SK-N-SH (cell line): ENCODE measurements at regions not wholly inside any gene's neighbourhood (a gene's known extent, or its start where the extent isn't known, plus 50 kb on each side); places are given as distances from the start of the nearest gene placed in this dataset.

ENCODE experiments used
- CTCF ChIA-PET: fragments of 300-600, 350-600 bp; formaldehyde crosslinking; extraction: SDS; loops from one replicate; lab custom pipeline; 2021; lab: Yijun Ruan, JAX
- POLR2A ChIA-PET: fragments of 350-600 bp; sonication (Branson Sonifier 250); formaldehyde crosslinking; extraction: SDS; loops from one replicate; lab custom pipeline; 2020; ENCODE audit warnings: antibody characterized with exemption, inconsistent platforms; lab: Yijun Ruan, JAX
- DNase-seq: peaks from one replicate; pipeline ENCODE4 v3.0.0; 2012
- H2AFZ ChIP-seq: fragments of 200-600 bp; sonication (generic); 2 replicates; pipeline ENCODE4 v1.8.1; 2016; ENCODE audit warnings: antibody characterized with exemption, mild to moderate bottlenecking, low read depth
- H3F3A ChIP-seq: fragments of 200-600 bp; sonication (generic); replicated peaks from 2 replicates; pipeline ENCODE3; 2016; ENCODE audit warnings: antibody characterized with exemption, mild to moderate bottlenecking; ENCODE audit not compliant: insufficient read depth
- H3K27ac ChIP-seq, 2 experiments: fragments of 200-500 bp in 1 of 2; fragments of 200-600 bp in 1 of 2; sonication (Bioruptor generic) in 1 of 2; sonication (generic), shearing (Covaris generic) in 1 of 2; 2 replicates each; pipeline versions ENCODE4 v1.5.1 to v1.6.1; 2014 to 2016; ENCODE audit warnings: low read depth in 2 of 2, inconsistent platforms in 1 of 2, low read length in 1 of 2, mild to moderate bottlenecking in 1 of 2, mixed read lengths in 1 of 2
- H3K27me3 ChIP-seq: fragments of 200-600 bp; sonication (generic), shearing (Covaris generic); 2 replicates; pipeline ENCODE4 v1.6.1; 2016; ENCODE audit warnings: mixed run types; ENCODE audit not compliant: insufficient read depth
- H3K36me3 ChIP-seq, 2 experiments: fragments of 200-500 bp in 1 of 2; fragments of 200-600 bp in 1 of 2; sonication (Bioruptor generic) in 1 of 2; sonication (generic) in 1 of 2; replicated peaks in 1 of 2; 2 replicates each; pipeline versions ENCODE3 to v1.5.1; 2014 to 2016; ENCODE audit warnings: low read length in 1 of 2, mild to moderate bottlenecking in 1 of 2; ENCODE audit not compliant: insufficient read depth in 2 of 2, control insufficient read depth in 1 of 2
- H3K4me1 ChIP-seq, 2 experiments: fragments of 200-500 bp in 1 of 2; fragments of 200-600 bp in 1 of 2; sonication (Bioruptor generic) in 1 of 2; sonication (generic), shearing (Covaris generic) in 1 of 2; 2 replicates each; pipeline versions ENCODE4 v1.5.1 to v1.6.1; 2014 to 2016; ENCODE audit warnings: low read depth in 1 of 2, low read length in 1 of 2, mixed run types in 1 of 2; ENCODE audit not compliant: insufficient read depth in 2 of 2, control insufficient read depth in 1 of 2
- H3K4me2 ChIP-seq: fragments of 200-600 bp; sonication (generic), shearing (Covaris generic); 2 replicates; pipeline ENCODE4 v1.6.1; 2017; ENCODE audit warnings: mixed run types
- H3K4me3 ChIP-seq, 2 experiments: fragments of 200-500 bp in 1 of 2; fragments of 200-600 bp in 1 of 2; sonication (Bioruptor generic) in 1 of 2; sonication (generic), shearing (Covaris generic) in 1 of 2; 2 replicates each; pipeline versions ENCODE4 v1.5.1 to v1.8.1; 2014 to 2016; ENCODE audit warnings: low read depth in 2 of 2, inconsistent platforms in 1 of 2, low read length in 1 of 2, mild to moderate bottlenecking in 1 of 2, mixed read lengths in 1 of 2, moderate library complexity in 1 of 2
- H3K79me2 ChIP-seq: fragments of 200-600 bp; sonication (generic); 2 replicates; pipeline ENCODE4 v1.8.1; 2017; ENCODE audit warnings: mild to moderate bottlenecking; ENCODE audit not compliant: insufficient read depth
- H3K9ac ChIP-seq: fragments of 200-600 bp; sonication (generic); 2 replicates; pipeline ENCODE4 v1.6.1; 2017; ENCODE audit warnings: mixed run types
- H3K9me2 ChIP-seq: fragments of 200-600 bp; sonication (generic); 2 replicates; pipeline ENCODE4 v1.6.1; 2017; ENCODE audit warnings: mixed run types
- H3K9me3 ChIP-seq: fragments of 200-600 bp; sonication (generic); 2 replicates; pipeline ENCODE4 v1.6.1; 2017; ENCODE audit warnings: mixed run types, mild to moderate bottlenecking, moderate library complexity
- H4K20me1 ChIP-seq: fragments of 200-600 bp; sonication (generic); 2 replicates; pipeline ENCODE4 v1.6.1; 2017; ENCODE audit warnings: mild to moderate bottlenecking, mixed run types; ENCODE audit not compliant: insufficient read depth
- CHD2 ChIP-seq: fragments of 150-350 bp; IDR thresholded peaks from 2 replicates; pipeline ENCODE4 v1.6.1; 2018; ENCODE audit warnings: low read length; ENCODE audit not compliant: partially characterized antibody
- ELF1 ChIP-seq: IDR thresholded peaks from 2 replicates; pipeline ENCODE4 v1.4.0; 2012
- FOSL2 ChIP-seq: IDR thresholded peaks from 2 replicates; pipeline ENCODE4 v1.4.0; 2012; ENCODE audit warnings: low read depth, mild to moderate bottlenecking, moderate library complexity, borderline replicate concordance
- FOXM1 ChIP-seq: IDR thresholded peaks from 2 replicates; pipeline ENCODE4 v1.4.0; 2012; ENCODE audit warnings: low read depth, mild to moderate bottlenecking
- GABPA ChIP-seq: IDR thresholded peaks from 2 replicates; pipeline ENCODE4 v1.4.0; 2012; ENCODE audit warnings: low read depth, mild to moderate bottlenecking
- GATA2 ChIP-seq: sonication (generic); formaldehyde crosslinking; IDR thresholded peaks from 2 replicates; pipeline ENCODE4 v1.5.0; 2020; ENCODE audit warnings: mild to moderate bottlenecking, missing genetic modification reagents
- JUND ChIP-seq: IDR thresholded peaks from 2 replicates; pipeline ENCODE4 v1.4.0; 2012
- MXI1 ChIP-seq: IDR thresholded peaks from 2 replicates; pipeline ENCODE4 v1.6.1; 2012; ENCODE audit warnings: mild to moderate bottlenecking, low read depth, low read length, improper control_type of control experiment
- NRF1 ChIP-seq: IDR thresholded peaks from 2 replicates; pipeline ENCODE4 v1.6.1; 2012; ENCODE audit warnings: low read depth, mild to moderate bottlenecking, low read length
- POLR2AphosphoS5 ChIP-seq: IDR thresholded peaks from 2 replicates; pipeline ENCODE4 v1.6.1; 2012; ENCODE audit warnings: low read depth, low read length
- RCOR1 ChIP-seq: fragments of 150-350 bp; IDR thresholded peaks from 2 replicates; pipeline ENCODE4 v1.6.1; 2017; ENCODE audit warnings: antibody characterized with exemption, low read length
- RXRA ChIP-seq: IDR thresholded peaks from 2 replicates; pipeline ENCODE4 v1.4.0; 2012; ENCODE audit warnings: low read depth, mild to moderate bottlenecking, borderline replicate concordance
- SIN3A ChIP-seq: IDR thresholded peaks from 2 replicates; pipeline ENCODE4 v1.6.1; 2012; ENCODE audit warnings: low read depth, mild to moderate bottlenecking, low read length, moderate library complexity, borderline replicate concordance
- TCF12 ChIP-seq: IDR thresholded peaks from 2 replicates; pipeline ENCODE4 v1.4.0; 2012
- TEAD4 ChIP-seq: IDR thresholded peaks from 2 replicates; pipeline ENCODE4 v1.4.0; 2012; ENCODE audit warnings: mild to moderate bottlenecking, borderline replicate concordance; ENCODE audit not compliant: insufficient read depth
- WGBS: methylation state at CpG from one replicate; pipeline ENCODE4 v1.1.6; 2017; ENCODE audit warnings: low lambda C conversion rate; 5-methylcytosine and 5-hydroxymethylcytosine counted together
- TF ChIP-seq, protein P1 (sequence below): IDR thresholded peaks from 2 replicates; pipeline ENCODE4 v1.4.0; 2012; ENCODE audit warnings: low read depth
- TF ChIP-seq, protein P2 (sequence below): IDR thresholded peaks from 2 replicates; pipeline ENCODE4 v1.4.0; 2012; ENCODE audit warnings: low read depth, borderline replicate concordance
- TF ChIP-seq, protein P3 (sequence below): IDR thresholded peaks from 2 replicates; pipeline ENCODE4 v1.6.1; 2012; ENCODE audit warnings: mild to moderate bottlenecking, low read depth, low read length, moderate library complexity
- TF ChIP-seq, protein P4 (sequence below): IDR thresholded peaks from 2 replicates; pipeline ENCODE4; 2012
- TF ChIP-seq, protein P5 (sequence below): fragments of 150-350 bp; IDR thresholded peaks from 2 replicates; pipeline ENCODE4 v1.6.1; 2017; ENCODE audit warnings: antibody characterized with exemption, low read length, low read depth, borderline replicate concordance

DNA sequence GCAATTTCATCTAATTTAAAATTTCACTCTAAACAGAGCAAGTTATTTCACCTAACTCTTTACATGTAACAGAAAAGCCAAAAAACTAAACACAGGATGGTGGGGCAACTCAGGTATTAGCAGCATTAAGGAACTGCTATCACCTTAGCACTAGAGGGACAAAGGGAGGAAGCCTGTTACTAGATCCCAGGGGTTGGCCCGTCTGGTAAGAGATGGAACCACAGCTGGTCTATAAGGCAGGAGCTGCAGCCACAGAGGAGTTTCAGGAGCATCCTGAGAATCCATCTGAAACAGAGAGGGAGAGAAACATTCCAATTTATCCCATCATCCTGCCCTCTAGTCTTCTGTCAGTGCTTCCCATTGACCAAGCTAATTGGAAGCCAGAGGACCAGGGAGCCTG is 300.3 kb downstream of the MRPS30 start:
- no peak overlapping the region for H3K9ac ChIP-seq
- H3K79me2 ChIP-seq, result no peaks in the 10 kb centered on the region
- no peaks in the 10 kb centered on the region for H3F3A ChIP-seq
- no peak overlapping the region for H2AFZ ChIP-seq
- WGBS, result 0% methylated on average over 1 of the region's 1 CpG
- CTCF ChIA-PET, result no interaction called here
- H3K27me3 ChIP-seq, result no peaks in the 10 kb centered on the region
- no peak for DNase-seq
- POLR2A ChIA-PET, result no interaction called here
- H3K4me3 ChIP-seq, result no peak overlapping the region
- H4K20me1 ChIP-seq, result no peaks in the 10 kb centered on the region
- no peaks in the 10 kb centered on the region for H3K9me3 ChIP-seq
- no peaks in the 10 kb centered on the region for H3K36me3 ChIP-seq
- no peak overlapping the region for H3K27ac ChIP-seq
- no peak for TF ChIP-seq NRF1
- TF ChIP-seq ELF1, result no peak
- no peak for TF ChIP-seq CHD2
- TF ChIP-seq TEAD4, result no peak
- TF ChIP-seq RCOR1, result no peak
- TF ChIP-seq GATA2 (CRISPR knock-in tag), result no peak
- TF ChIP-seq, protein P1, sequence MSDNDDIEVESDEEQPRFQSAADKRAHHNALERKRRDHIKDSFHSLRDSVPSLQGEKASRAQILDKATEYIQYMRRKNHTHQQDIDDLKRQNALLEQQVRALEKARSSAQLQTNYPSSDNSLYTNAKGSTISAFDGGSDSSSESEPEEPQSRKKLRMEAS, result no peak
- no peak for TF ChIP-seq JUND
- TF ChIP-seq GABPA, result no peak
- no peak for TF ChIP-seq RXRA
- no peak for TF ChIP-seq SIN3A
- TF ChIP-seq, protein P2, sequence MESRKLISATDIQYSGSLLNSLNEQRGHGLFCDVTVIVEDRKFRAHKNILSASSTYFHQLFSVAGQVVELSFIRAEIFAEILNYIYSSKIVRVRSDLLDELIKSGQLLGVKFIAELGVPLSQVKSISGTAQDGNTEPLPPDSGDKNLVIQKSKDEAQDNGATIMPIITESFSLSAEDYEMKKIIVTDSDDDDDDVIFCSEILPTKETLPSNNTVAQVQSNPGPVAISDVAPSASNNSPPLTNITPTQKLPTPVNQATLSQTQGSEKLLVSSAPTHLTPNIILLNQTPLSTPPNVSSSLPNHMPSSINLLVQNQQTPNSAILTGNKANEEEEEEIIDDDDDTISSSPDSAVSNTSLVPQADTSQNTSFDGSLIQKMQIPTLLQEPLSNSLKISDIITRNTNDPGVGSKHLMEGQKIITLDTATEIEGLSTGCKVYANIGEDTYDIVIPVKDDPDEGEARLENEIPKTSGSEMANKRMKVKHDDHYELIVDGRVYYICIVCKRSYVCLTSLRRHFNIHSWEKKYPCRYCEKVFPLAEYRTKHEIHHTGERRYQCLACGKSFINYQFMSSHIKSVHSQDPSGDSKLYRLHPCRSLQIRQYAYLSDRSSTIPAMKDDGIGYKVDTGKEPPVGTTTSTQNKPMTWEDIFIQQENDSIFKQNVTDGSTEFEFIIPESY, result no peak
- TF ChIP-seq MXI1, result no peak
- no peak for TF ChIP-seq TCF12
- TF ChIP-seq, all 33 proteins: peak for 0
- Histone ChIP-seq H3K9me2 (no peaks in the 10 kb centered on the region), H3K4me1 (no peaks in the 10 kb centered on the region), H3K4me2 (no peak overlapping the region)

DNA sequence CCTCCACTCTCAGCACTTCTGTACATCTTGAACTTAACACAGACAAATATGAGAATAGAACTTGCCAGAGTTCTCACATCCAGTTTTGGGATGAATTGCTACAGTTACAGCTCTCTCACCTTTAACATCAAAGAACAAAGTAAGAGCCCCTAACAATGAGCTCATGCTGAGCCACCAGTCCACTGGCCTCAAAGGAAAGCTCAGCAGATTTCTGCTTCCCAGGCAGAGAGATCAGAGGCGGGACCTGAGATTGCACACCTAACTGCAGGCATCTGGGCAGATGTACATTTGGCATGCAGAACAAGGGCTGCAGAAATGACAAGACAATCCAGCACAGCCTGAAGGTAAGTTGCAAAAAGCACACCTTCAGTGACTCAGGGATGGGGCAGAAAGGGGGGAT is 300.9 kb downstream of the MRPS30 start:
- no peaks in the 10 kb centered on the region for H3K9me3 ChIP-seq
- no peaks in the 10 kb centered on the region for H3F3A ChIP-seq
- H3K9ac ChIP-seq, result no peak overlapping the region
- CTCF ChIA-PET, result no interaction called here
- H4K20me1 ChIP-seq, result no peaks in the 10 kb centered on the region
- no peak overlapping the region for H3K27ac ChIP-seq
- H3K27me3 ChIP-seq, result no peaks in the 10 kb centered on the region
- no peak overlapping the region for H3K4me3 ChIP-seq
- H2AFZ ChIP-seq, result no peak overlapping the region
- no peaks in the 10 kb centered on the region for H3K36me3 ChIP-seq
- no peak for DNase-seq
- POLR2A ChIA-PET, result no interaction called here
- H3K4me2 ChIP-seq, result no peak overlapping the region
- no peaks in the 10 kb centered on the region for H3K79me2 ChIP-seq
- no peaks in the 10 kb centered on the region for H3K4me1 ChIP-seq
- 0% methylated on average over 1 of the region's 1 CpG for WGBS
- no peaks in the 10 kb centered on the region for H3K9me2 ChIP-seq
- TF ChIP-seq, protein P3, sequence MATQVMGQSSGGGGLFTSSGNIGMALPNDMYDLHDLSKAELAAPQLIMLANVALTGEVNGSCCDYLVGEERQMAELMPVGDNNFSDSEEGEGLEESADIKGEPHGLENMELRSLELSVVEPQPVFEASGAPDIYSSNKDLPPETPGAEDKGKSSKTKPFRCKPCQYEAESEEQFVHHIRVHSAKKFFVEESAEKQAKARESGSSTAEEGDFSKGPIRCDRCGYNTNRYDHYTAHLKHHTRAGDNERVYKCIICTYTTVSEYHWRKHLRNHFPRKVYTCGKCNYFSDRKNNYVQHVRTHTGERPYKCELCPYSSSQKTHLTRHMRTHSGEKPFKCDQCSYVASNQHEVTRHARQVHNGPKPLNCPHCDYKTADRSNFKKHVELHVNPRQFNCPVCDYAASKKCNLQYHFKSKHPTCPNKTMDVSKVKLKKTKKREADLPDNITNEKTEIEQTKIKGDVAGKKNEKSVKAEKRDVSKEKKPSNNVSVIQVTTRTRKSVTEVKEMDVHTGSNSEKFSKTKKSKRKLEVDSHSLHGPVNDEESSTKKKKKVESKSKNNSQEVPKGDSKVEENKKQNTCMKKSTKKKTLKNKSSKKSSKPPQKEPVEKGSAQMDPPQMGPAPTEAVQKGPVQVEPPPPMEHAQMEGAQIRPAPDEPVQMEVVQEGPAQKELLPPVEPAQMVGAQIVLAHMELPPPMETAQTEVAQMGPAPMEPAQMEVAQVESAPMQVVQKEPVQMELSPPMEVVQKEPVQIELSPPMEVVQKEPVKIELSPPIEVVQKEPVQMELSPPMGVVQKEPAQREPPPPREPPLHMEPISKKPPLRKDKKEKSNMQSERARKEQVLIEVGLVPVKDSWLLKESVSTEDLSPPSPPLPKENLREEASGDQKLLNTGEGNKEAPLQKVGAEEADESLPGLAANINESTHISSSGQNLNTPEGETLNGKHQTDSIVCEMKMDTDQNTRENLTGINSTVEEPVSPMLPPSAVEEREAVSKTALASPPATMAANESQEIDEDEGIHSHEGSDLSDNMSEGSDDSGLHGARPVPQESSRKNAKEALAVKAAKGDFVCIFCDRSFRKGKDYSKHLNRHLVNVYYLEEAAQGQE, result no peak
- TF ChIP-seq GATA2 (CRISPR knock-in tag) (no peak), FOSL2 (no peak), FOXM1 (no peak), RCOR1 (no peak), JUND (no peak), NRF1 (no peak), POLR2AphosphoS5 (no peak), RXRA (no peak)
- TF ChIP-seq, protein P4, sequence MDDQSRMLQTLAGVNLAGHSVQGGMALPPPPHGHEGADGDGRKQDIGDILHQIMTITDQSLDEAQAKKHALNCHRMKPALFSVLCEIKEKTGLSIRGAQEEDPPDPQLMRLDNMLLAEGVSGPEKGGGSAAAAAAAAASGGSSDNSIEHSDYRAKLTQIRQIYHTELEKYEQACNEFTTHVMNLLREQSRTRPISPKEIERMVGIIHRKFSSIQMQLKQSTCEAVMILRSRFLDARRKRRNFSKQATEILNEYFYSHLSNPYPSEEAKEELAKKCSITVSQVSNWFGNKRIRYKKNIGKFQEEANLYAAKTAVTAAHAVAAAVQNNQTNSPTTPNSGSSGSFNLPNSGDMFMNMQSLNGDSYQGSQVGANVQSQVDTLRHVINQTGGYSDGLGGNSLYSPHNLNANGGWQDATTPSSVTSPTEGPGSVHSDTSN, result no peak
- TF ChIP-seq, protein P5, sequence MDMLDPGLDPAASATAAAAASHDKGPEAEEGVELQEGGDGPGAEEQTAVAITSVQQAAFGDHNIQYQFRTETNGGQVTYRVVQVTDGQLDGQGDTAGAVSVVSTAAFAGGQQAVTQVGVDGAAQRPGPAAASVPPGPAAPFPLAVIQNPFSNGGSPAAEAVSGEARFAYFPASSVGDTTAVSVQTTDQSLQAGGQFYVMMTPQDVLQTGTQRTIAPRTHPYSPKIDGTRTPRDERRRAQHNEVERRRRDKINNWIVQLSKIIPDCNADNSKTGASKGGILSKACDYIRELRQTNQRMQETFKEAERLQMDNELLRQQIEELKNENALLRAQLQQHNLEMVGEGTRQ, result no peak
- TF ChIP-seq, protein P2, result no peak
